PC-9 (cell line): ENCODE measurements at regions not wholly inside any gene's neighbourhood (a gene's known extent, or its start where the extent isn't known, plus 50 kb on each side); places are given as distances from the start of the nearest gene placed in this dataset.
A peak's percentile ranks its signal among the peaks of the same experiment; 100 is the strongest.

Experiments
- BruUV-seq: library from RNA; stranded (reverse); fragments of 400-500 nt; replicated peaks from 2 replicates; lab custom pipeline; 2021; lab: Mats Ljungman, UMichigan
- CTCF ChIA-PET: fragments of 300-600 bp; sonication (Branson Sonifier 250); formaldehyde crosslinking; loops from one replicate; lab custom pipeline; 2022; ENCODE audit warnings: antibody characterized with exemption; lab: Charles Lee
- POLR2A ChIA-PET: fragments of 300-600 bp; sonication (Branson Sonifier 250); formaldehyde crosslinking; loops from one replicate; lab custom pipeline; 2022; ENCODE audit warnings: antibody characterized with exemption; ENCODE audit not compliant: unreplicated experiment; lab: Charles Lee
- DNase-seq, 2 experiments: peaks; one replicate each; pipeline versions ENCODE4 v3.0.0 to v3.0.0-alpha.2; 2015 to 2022; ENCODE audit warnings: mixed read lengths in 1 of 2
- H2AFZ ChIP-seq: fragments of 200-600 bp; sonication (generic); 2 replicates; pipeline ENCODE4 v1.8.1; 2017; ENCODE audit warnings: antibody characterized with exemption
- H3F3A ChIP-seq: fragments of 200-600 bp; sonication (generic); 2 replicates; pipeline ENCODE4 v1.8.1; 2017; ENCODE audit warnings: antibody characterized with exemption, mild to moderate bottlenecking, low read depth; ENCODE audit not compliant: insufficient read depth
- H3K27ac ChIP-seq: fragments of 200-600 bp; sonication (generic); 2 replicates; pipeline ENCODE4 v1.6.1; 2016; ENCODE audit warnings: mixed run types
- H3K27me3 ChIP-seq: fragments of 200-600 bp; sonication (generic); 2 replicates; pipeline ENCODE4 v1.6.1; 2016; ENCODE audit warnings: low read depth, mixed run types; ENCODE audit not compliant: insufficient read depth
- H3K36me3 ChIP-seq: fragments of 200-600 bp; sonication (generic); 2 replicates; pipeline ENCODE4 v1.6.1; 2016; ENCODE audit warnings: low read depth, mixed run types
- H3K4me1 ChIP-seq: fragments of 200-600 bp; sonication (generic); replicated peaks from 2 replicates; pipeline ENCODE4 v1.6.1; 2016; ENCODE audit warnings: mixed run types; ENCODE audit not compliant: insufficient read depth
- H3K4me2 ChIP-seq: fragments of 200-600 bp; sonication (generic); 2 replicates; pipeline ENCODE4 v1.6.1; 2017; ENCODE audit warnings: mixed run types
- H3K4me3 ChIP-seq: fragments of 200-600 bp; sonication (generic); 2 replicates; pipeline ENCODE4 v1.6.1; 2016; ENCODE audit warnings: mixed run types
- H3K79me2 ChIP-seq: fragments of 200-600 bp; sonication (generic); 2 replicates; pipeline ENCODE4 v1.6.1; 2017; ENCODE audit warnings: low read depth, mixed run types
- H3K9me2 ChIP-seq: fragments of 200-600 bp; sonication (generic); 2 replicates; pipeline ENCODE4 v1.8.1; 2017; ENCODE audit warnings: mild to moderate bottlenecking; ENCODE audit not compliant: insufficient read depth
- H3K9me3 ChIP-seq: fragments of 200-600 bp; sonication (generic); 2 replicates; pipeline ENCODE4 v1.8.1; 2016; ENCODE audit warnings: low read depth; ENCODE audit not compliant: insufficient read depth
- H4K20me1 ChIP-seq: fragments of 200-600 bp; sonication (generic); 2 replicates; pipeline ENCODE4 v1.8.1; 2017; ENCODE audit not compliant: insufficient read depth
- EZH2 ChIP-seq: fragments of 200-600 bp; sonication (generic); IDR thresholded peaks from 2 replicates; pipeline ENCODE4 v1.8.0; 2017; ENCODE audit warnings: antibody characterized with exemption, low read depth
- intact Hi-C: fragments of 100-400 bp; cut with micrococcal nuclease; formaldehyde crosslinking; loops from one replicate; pipeline ENCODE4 v1.10.0; 2022; ENCODE audit not compliant: unreplicated experiment
- TF ChIP-seq, protein P1 (sequence below): fragments of 200-600 bp; sonication (generic); conservative IDR thresholded peaks from 2 replicates; pipeline ENCODE4 v1.6.1; 2017; ENCODE audit warnings: mixed run types, antibody characterized with exemption, mild to moderate bottlenecking, moderate library complexity

- TF ChIP-seq, protein P1, sequence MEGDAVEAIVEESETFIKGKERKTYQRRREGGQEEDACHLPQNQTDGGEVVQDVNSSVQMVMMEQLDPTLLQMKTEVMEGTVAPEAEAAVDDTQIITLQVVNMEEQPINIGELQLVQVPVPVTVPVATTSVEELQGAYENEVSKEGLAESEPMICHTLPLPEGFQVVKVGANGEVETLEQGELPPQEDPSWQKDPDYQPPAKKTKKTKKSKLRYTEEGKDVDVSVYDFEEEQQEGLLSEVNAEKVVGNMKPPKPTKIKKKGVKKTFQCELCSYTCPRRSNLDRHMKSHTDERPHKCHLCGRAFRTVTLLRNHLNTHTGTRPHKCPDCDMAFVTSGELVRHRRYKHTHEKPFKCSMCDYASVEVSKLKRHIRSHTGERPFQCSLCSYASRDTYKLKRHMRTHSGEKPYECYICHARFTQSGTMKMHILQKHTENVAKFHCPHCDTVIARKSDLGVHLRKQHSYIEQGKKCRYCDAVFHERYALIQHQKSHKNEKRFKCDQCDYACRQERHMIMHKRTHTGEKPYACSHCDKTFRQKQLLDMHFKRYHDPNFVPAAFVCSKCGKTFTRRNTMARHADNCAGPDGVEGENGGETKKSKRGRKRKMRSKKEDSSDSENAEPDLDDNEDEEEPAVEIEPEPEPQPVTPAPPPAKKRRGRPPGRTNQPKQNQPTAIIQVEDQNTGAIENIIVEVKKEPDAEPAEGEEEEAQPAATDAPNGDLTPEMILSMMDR: no peak
- no peak for TF ChIP-seq EZH2
- no peaks in the 10 kb centered on the region for H3K9me2 ChIP-seq
- H3K27ac ChIP-seq: no peak overlapping the region
- H3K4me2 ChIP-seq: no peak overlapping the region
- peak in 1 of 2 experiments; percentile 5 for DNase-seq
- H3K79me2 ChIP-seq: no peaks in the 10 kb centered on the region
- POLR2A ChIA-PET: no interaction called here
- no peaks in the 10 kb centered on the region for H4K20me1 ChIP-seq
- no TSS peak for BruUV-seq
- intact Hi-C loops: no loop called here
- H3F3A ChIP-seq: no peaks in the 10 kb centered on the region
- CTCF ChIA-PET: no interaction called here
- H3K9me3 ChIP-seq: no peaks in the 10 kb centered on the region
- no peaks in the 10 kb centered on the region for H3K4me1 ChIP-seq
- H3K27me3 ChIP-seq: no peaks in the 10 kb centered on the region
- no peaks in the 10 kb centered on the region for H3K36me3 ChIP-seq
- no peak overlapping the region for H2AFZ ChIP-seq
- no peak overlapping the region for H3K4me3 ChIP-seq
These were observed 1139.6 kb upstream of the PCDH9 start for GRCh38 chr13:68369739-68370138.

- Histone ChIP-seq H3K27ac (no peak overlapping the region), H3K4me3 (no peak overlapping the region), H3K79me2 (no peaks in the 10 kb centered on the region), H3K27me3 (no peaks in the 10 kb centered on the region), H3K4me1 (no peaks in the 10 kb centered on the region), H2AFZ (no peak overlapping the region), H3K4me2 (no peak overlapping the region), H3K36me3 (no peaks in the 10 kb centered on the region), H3K9me3 (no peaks in the 10 kb centered on the region), H3K9me2 (no peaks in the 10 kb centered on the region), H4K20me1 (no peaks in the 10 kb centered on the region), H3F3A (no peaks in the 10 kb centered on the region)
- no TSS peak for BruUV-seq
- POLR2A ChIA-PET: no interaction called here
- DNase-seq: no peak
- intact Hi-C loops: no loop called here
- CTCF ChIA-PET: no interaction called here
- no peak for TF ChIP-seq EZH2
- TF ChIP-seq, protein P1: no peak
These were observed 1138.8 kb upstream of the PCDH9 start for GRCh38 chr13:68368922-68369321.

GRCh38 chr13:68359105-68359504 lies 1129.0 kb upstream of the PCDH9 start:
- H3K27me3 ChIP-seq: no peaks in the 10 kb centered on the region
- no peaks in the 10 kb centered on the region for H3K9me3 ChIP-seq
- no peak overlapping the region for H2AFZ ChIP-seq
- no TSS peak for BruUV-seq
- H3K79me2 ChIP-seq: no peaks in the 10 kb centered on the region
- no peak overlapping the region for H3K27ac ChIP-seq
- POLR2A ChIA-PET: no interaction called here
- DNase-seq: no peak
- no peak overlapping the region for H3K4me3 ChIP-seq
- no peaks in the 10 kb centered on the region for H3F3A ChIP-seq
- intact Hi-C loops: no loop called here
- TF ChIP-seq, protein P1: no peak
- no peak for TF ChIP-seq EZH2
- CTCF ChIA-PET: no interaction called here
- no peaks in the 10 kb centered on the region for H3K4me1 ChIP-seq
- no peaks in the 10 kb centered on the region for H3K9me2 ChIP-seq
- H4K20me1 ChIP-seq: no peaks in the 10 kb centered on the region; the same call in 1 of the 2 replicates
- no peaks in the 10 kb centered on the region for H3K36me3 ChIP-seq
- no peak overlapping the region for H3K4me2 ChIP-seq
